ENCODE measurements at regions not wholly inside any gene's neighbourhood (a gene's known extent, or its start where the extent isn't known, plus 50 kb on each side); places are given as distances from the start of the nearest gene placed in this dataset.
"Not testable (repeated sequence)": the region's sequence is repeated elsewhere in the genome, so short reads cannot be mapped to it uniquely, and the experiment has no call there.

- H3K36me3 ChIP-seq (ENCODE audit: control insufficient read depth, insufficient read depth, low read length); H3K4me3 ChIP-seq (replicated peaks; ENCODE audit: low read depth, low read length); DNase-seq (ENCODE audit: extremely low read depth, insufficient read length); H3K27me3 ChIP-seq (replicated peaks; ENCODE audit: control insufficient read depth, insufficient read depth, low read length): not testable (repeated sequence)
Observed at GRCh38 chr4:17436047-17436749, 75.7 kb downstream of the QDPR start.

GRCh38 chr4:17433827-17434226 is 78.1 kb downstream of the QDPR start:
- H3K36me3 ChIP-seq (ENCODE audit: control insufficient read depth, insufficient read depth, low read length) = no peaks in the 10 kb centered on the region
- no peak overlapping the region for H3K4me3 ChIP-seq (replicated peaks; ENCODE audit: low read depth, low read length)
- TF ChIP-seq CTCF (IDR thresholded peaks at IDR 0.05; ENCODE audit: insufficient read depth, low read length, poor library complexity, severe bottlenecking) = no peak
- DNase-seq (ENCODE audit: extremely low read depth, insufficient read length) = no peak
- no peaks in the 10 kb centered on the region for H3K27me3 ChIP-seq (replicated peaks; ENCODE audit: control insufficient read depth, insufficient read depth, low read length)

- no peak for DNase-seq (ENCODE audit: extremely low read depth, insufficient read length)
- TF ChIP-seq CTCF (IDR thresholded peaks at IDR 0.05; ENCODE audit: insufficient read depth, low read length, poor library complexity, severe bottlenecking) = no peak
- Histone ChIP-seq H3K27me3 (replicated peaks; ENCODE audit: control insufficient read depth, insufficient read depth, low read length) (no peaks in the 10 kb centered on the region), H3K36me3 (ENCODE audit: control insufficient read depth, insufficient read depth, low read length) (no peaks in the 10 kb centered on the region), H3K4me3 (replicated peaks; ENCODE audit: low read depth, low read length) (no peak overlapping the region)
Observed at GRCh38 chr4:17427991-17428390, 83.9 kb downstream of the QDPR start.

- no peak for DNase-seq (ENCODE audit: extremely low read depth, insufficient read length)
- Histone ChIP-seq H3K27me3 (replicated peaks; ENCODE audit: control insufficient read depth, insufficient read depth, low read length) (no peaks in the 10 kb centered on the region), H3K4me3 (replicated peaks; ENCODE audit: low read depth, low read length) (no peak overlapping the region), H3K36me3 (ENCODE audit: control insufficient read depth, insufficient read depth, low read length) (no peaks in the 10 kb centered on the region)
- TF ChIP-seq CTCF (IDR thresholded peaks at IDR 0.05; ENCODE audit: insufficient read depth, low read length, poor library complexity, severe bottlenecking) = no peak
Observed at GRCh38 chr4:17426222-17426621, 85.7 kb downstream of the QDPR start.

GRCh38 chr4:17418010-17418409 is 93.9 kb downstream of the QDPR start:
- no peaks in the 10 kb centered on the region for H3K36me3 ChIP-seq (ENCODE audit: control insufficient read depth, insufficient read depth, low read length)
- DNase-seq (ENCODE audit: extremely low read depth, insufficient read length) = no peak
- H3K4me3 ChIP-seq (replicated peaks; ENCODE audit: low read depth, low read length) = no peak overlapping the region
- TF ChIP-seq CTCF (IDR thresholded peaks at IDR 0.05; ENCODE audit: insufficient read depth, low read length, poor library complexity, severe bottlenecking) = no peak
- no peaks in the 10 kb centered on the region for H3K27me3 ChIP-seq (replicated peaks; ENCODE audit: control insufficient read depth, insufficient read depth, low read length)

GRCh38 chr4:17414392-17414791 is 97.5 kb downstream of the QDPR start:
- no peak for DNase-seq (ENCODE audit: extremely low read depth, insufficient read length)
- TF ChIP-seq CTCF (IDR thresholded peaks at IDR 0.05; ENCODE audit: insufficient read depth, low read length, poor library complexity, severe bottlenecking) = no peak
- H3K36me3 ChIP-seq (ENCODE audit: control insufficient read depth, insufficient read depth, low read length) = no peaks in the 10 kb centered on the region

More at GRCh38 chr4:17414392-17414791, 97.5 kb downstream of the QDPR start:
- H3K4me3 ChIP-seq (replicated peaks; ENCODE audit: low read depth, low read length) = no peak overlapping the region
- H3K27me3 ChIP-seq (replicated peaks; ENCODE audit: control insufficient read depth, insufficient read depth, low read length) = no peaks in the 10 kb centered on the region
